Amniotic stem cell (primary cell): ENCODE measurements at regions not wholly inside any gene's neighbourhood (a gene's known extent, or its start where the extent isn't known, plus 50 kb on each side); places are given as distances from the start of the nearest gene placed in this dataset.
"Not testable (repeated sequence)": the region's sequence is repeated elsewhere in the genome, so short reads cannot be mapped to it uniquely, and the experiment has no call there.

ENCODE experiments used
- DNase-seq: peaks from one replicate; lab custom pipeline; 2025; lab: John Stamatoyannopoulos, UW

DNA sequence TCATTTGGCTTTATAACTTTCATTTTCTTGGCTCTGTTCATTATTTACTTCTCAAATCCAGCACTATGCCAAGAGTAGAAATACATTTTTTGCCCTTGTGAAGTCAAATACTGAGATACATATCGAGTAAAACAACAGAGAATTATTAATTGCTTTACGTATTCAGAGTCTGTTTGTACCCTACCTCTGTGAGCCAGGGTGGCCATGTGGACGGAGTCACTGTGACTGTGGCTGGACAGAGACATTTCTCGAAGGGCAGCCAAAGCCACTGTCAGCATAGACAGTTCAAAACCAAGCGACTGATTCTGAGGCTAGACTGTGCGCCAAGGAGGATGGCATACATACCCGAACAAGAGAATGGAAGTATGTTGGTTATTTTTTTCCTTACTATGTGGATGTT lies 391.0 kb upstream of the PROX1 start:
- DNase-seq: no peak

DNA sequence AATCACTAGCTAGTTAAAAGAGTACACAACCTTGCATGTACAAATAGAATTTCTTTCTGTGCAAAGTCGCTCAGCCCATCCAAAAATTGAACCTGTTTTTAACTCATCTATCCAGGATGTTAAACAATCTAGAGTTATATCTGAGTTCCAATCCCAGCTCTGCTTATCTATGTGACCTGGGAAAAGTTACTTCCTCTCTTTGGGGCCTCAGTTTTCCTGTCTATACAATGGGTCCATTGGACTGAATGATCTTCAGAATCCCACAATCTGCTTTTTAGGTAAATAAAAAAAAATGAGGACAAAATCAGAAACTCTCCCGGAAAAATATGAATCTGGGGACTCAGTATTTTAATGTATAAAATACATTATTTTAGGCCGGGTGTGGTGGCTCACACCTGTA lies 389.5 kb upstream of the PROX1 start:
- DNase-seq: no peak

DNA sequence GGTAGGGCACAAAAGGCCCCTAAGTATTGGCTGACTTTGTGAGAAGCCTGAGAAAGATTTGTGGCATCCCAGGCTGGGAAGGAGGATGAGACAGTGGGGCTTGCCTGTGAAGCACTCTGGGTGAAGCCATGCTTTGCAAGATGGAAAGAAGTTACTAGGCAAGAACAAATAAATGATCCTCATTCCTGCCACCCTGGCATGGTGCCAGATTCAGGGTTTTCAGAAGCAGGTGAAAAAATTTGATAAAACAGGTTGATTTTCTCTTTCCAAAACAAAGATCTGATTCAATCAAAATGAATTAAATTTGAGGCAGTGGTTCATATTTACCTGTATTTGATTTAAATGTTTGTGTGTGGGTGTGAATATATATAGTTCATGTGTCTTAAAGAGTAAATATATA lies 386.9 kb upstream of the PROX1 start:
- no peak for DNase-seq

DNA sequence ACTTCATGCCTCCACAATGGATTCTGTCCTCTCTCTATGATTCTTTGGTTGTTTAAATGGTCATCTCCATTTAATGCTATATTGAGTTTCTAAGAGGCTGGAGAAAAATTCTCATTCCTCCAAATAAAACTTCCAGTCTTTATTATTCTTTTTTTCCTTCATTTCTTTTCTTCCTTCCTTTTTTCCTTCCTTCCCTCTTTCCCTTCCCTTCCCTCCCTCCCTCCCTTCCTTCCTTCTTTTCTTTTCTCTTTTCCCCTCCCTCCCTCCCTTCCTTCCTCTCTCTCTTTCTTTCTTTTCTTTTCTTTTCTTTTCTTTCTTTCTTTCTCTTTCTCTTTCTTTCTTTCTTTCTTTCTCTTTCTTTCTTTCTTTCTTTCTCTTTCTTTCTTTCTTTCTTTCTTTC lies 386.1 kb upstream of the PROX1 start:
- not testable (repeated sequence) for DNase-seq

DNA sequence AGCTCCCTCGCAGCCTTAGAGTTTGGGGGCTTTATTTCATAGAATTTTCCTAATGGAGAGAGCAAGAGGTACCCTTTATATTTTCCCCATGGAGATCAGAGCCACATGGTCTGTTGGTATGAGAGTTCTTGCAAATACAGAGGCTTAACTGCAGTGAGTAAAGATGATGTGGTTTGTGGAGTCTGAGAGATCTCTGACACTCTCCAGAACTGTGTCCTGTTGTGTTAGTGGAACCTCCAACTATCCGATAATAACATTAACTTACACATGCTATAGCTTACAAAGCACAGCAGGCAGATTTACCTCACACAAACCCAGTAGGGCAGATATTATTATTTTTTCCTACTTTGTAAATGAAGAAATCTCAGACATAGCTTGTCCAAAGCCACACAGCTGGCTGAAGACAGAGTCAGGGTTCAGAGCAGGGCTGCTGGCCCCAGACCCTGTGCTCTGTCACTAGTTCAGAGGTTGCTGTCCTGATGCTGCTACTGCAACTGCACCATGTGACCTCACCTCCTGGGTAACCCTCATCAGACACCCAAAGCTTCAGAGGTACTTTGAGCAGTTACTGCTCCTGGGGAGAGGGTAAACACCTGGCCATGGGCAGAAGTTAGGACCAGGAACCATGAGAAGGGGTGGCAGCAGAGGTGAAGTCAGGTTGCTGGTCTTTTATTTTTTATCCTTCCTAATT lies 384.8 kb upstream of the PROX1 start:
- DNase-seq: no peak

DNA sequence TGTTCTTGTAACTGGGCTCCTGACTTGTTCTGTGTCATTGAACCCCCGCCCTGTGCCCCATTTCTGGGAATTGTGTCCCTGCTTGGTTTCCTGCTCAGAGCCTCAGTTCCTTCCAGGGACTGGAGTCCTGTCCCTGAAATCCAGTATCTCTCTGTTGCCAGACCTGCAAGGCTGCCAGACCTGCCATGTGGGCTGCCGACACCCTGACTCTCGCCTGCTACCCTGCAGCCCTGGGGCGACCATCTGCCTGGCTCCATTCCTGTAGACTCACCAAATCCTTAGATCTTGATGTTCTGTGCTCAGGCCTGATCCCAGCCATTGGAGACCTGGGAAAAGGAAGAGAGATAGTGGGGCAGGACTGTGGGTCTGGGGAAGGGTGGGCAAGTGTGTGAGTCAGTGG lies 383.3 kb upstream of the PROX1 start:
- DNase-seq: no peak

DNA sequence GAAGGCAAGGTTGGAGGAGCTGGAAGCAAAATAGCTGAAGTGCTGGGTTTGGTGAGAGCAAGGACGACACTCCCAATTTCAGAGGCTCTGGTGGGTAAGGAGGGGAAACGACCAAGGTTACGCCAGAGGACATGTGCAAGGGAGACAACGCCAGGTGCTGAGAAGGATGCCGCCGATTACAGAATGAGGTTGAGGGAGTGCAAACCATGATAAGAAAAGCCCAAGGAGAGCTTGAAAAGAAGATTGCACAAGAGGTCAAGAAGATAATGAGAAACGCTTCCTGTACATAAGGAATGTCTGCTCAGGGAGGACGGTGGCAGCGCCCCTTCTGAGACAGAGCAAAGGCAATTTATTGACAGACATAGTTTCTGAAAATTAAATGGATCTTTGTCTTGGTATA lies 382.0 kb upstream of the PROX1 start:
- DNase-seq: no peak

DNA sequence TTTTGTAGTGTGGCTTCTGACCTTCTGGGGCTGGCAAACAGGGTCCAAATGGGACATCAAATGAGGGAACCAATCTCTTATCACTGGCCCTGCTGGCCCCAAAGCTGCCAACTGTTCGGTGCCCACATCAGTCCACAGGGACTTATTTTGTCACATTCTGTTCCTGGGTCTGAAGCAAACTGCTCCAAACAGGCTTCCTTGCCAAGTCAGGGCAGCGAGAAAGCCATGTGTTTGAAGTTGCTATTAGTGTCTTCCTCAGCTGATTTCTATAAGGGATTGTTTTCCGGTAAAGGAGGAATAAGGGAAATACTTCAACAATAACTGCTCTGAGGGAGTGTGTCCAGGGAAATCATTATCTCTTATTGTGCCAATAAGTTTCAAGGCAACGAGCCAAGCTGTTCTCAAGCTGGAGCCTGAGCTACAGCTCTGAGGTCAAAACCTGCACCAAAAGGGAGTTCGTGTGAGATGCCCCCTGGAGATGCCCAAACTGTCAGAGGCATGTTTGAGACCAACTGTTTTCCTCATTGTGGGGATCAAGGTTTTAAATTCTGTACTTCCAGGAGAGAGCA lies 381.4 kb upstream of the PROX1 start:
- no peak for DNase-seq

DNA sequence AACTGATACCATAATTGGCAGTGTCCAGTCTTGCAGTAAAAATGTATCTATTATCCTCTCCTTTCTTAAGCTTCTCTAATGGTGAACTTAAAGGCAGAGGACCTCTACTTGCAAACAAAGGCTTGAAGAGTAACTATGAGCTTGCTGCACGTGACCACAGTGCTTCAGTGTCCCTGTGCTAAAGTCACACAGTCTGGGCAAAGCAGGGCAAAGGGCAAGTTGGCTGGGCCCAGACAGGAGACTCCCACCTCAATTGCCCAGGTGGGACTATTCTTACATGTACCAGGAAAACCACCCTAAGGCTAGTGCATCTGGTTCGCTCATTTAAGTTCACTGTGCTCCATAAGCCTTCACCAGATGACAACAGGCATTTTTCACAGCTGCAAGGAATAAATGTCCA lies 374.2 kb upstream of the PROX1 start:
- DNase-seq: no peak

DNA sequence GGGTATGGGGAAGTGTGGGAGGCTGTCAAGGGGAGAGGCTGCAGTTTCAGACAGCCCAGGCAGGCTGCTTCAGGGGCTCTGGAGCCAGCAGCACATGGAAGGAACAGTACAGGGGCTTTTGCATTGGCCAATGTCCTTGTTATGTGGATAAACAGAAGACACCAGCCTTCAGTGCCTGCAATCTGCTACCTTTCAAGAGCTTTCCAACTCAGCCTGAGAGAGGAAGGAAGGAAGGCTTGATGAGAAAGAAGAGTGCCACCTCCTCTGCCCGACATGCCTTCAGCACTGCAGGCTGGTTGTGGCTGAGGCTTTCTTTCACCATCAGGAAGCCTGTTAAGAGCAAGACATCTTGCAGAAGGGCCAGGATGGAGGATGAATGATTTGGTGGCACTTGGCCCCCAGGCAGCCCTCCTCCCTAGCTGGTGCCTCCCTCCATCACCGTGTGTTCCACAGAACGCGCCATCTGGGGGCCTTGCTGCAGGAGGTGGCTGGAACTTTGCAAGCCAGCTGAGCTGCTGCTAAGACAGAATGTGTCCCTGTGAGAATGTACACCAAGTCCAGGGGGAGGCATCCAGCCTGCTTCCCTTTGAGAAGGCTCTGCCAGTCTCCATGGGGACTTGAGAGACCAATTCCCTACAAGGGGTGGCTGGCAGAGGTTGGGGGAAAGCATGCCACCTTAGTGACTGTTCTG lies 372.4 kb upstream of the PROX1 start:
- DNase-seq: no peak

DNA sequence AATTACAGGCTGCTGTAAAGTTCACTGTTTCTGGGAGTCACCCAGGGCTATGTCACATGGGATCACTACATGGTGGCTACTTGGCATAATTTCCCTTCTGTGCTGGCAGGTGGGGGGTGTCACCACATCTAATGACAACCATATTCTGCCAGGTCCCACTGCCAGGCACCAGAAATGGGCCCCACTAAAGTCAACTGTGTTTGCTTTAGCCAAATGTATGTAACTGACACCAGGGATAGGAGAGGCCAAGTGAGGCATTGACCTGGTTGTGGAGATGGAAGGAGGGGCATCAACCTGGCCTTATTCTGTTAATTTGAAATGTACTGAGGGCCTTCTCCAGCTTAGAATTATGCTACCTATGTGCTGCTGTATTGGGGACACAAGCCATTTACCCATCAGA lies 370.6 kb upstream of the PROX1 start:
- no peak for DNase-seq

DNA sequence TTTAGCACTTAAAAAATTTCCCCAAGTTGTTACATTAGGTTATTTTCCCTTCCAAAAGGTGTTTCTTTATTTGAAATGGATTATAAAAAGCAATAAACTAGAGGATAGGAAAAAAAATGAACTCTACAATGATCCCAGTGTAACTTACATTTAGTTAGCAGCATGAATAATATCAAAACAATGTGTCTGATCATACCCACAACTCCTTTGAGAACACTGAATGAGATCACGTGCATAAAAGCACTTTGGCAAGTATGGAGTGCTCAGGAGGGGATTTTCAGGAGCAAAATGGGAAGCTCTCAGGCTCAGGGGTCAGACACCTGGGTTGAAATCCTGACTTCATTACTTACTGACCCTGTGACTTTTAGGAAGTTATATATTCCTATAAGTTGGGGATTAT lies 369.7 kb upstream of the PROX1 start:
- DNase-seq: no peak

DNA sequence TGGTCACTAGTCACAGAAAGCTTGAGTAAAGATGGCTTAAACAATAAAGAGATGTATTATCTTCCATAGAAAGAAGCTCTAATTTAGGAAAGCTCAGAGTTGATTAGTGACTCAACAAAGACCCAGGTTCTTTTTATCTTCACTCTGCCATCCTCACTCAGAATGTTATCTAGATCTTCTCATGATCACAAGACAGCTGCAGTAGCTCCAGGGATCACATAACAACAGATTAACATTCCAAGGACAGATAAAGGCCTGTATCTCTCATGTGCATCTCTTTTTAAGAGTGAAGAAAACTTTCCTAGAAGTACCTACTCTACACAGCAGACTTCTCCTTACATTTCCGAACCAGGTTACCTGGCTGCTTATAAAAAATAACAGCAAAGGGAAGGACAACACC lies 368.7 kb upstream of the PROX1 start:
- no peak for DNase-seq

DNA sequence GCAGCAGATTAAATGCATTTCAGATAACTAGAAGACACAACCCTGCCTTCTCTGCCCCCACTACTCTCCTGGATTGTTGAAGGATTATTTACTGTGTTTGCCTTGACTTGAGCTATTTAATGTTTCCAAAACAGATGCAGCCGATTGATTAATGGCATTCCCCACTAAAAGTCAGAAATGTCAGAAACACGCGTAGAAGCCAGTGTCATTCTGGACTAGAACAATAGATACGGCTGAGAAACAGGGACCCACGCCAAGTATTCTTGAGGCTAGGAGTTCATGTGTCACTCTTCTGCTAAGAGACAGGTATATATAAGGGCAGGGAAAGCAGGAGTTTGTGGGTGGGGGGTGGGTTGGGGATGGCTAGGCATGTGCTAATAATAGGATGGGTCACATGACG lies 366.7 kb upstream of the PROX1 start:
- no peak for DNase-seq

DNA sequence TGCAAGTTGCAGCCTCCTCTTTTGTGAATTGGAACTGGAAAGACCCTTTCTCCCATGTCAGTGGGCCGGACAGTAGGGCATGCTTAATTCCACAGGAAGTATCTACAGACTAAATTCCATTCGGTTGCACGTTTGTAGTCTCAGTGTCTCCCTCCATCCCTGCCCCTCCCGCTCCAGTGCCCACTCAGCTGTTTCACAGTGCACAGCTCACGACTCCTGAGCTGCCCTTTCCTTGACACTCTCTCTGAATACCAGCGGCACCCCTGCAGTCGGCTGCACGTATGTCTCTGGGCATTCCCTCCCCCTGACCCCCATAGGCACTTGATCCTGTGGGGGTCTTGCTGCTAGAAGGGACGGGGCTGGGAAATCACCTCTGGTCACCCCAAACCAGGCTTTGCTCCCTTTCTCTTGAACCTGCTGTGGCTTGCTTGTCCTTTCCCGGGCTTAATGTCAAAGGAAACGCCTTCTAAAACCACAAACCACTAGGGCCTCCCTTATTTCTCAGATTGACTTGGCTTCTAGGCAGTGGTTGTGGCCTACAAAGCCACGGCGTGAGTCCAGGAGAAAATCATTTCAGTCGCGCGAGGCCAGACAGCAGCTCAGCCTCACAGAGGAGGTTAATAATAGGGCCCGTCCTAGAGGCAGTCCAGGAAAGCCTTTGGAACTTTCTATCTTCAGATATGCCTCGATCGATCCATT lies 365.3 kb upstream of the PROX1 start:
- no peak for DNase-seq

DNA sequence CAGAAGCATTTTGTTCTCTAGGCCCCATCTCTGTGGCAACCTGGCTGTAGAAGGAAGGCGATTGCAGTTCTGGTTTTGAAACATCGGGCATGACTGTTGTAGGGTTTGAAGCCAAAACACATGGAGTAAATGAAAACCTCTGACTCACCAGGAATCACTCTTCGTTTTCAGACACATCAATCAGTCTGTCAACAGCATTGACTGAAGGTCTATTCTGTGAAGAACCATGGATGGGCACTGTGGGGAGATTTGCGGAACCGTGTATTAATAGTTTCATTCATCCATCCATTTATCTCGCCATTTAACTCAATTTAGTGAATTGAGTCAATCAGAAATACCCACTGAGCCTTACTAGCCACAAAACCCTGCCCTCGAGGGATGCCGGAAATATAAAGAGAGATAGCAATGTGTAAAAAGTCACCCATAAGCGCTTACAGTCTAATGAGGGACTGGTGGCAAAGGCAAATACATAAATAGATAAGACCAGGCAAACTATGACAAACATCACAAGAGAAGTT lies 364.6 kb upstream of the PROX1 start:
- no peak for DNase-seq

DNA sequence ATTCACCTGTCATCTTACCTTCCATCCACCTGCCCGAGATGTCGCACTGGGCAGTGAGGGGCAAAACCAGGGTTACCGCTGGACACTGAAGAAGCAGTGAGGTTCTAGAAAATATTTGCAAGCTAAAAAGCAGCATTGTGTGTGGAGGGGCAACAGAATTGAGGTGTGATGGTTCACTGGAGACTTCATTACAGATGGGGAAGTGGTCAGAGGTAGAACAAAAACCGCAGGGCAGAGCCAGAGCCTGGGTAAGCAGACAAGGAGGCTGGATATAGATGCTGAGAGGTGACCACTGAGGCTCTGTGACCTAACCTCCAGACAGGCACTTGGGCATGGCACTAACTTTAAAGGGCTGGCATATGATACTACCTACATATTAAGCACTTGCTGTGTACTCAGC lies 363.9 kb upstream of the PROX1 start:
- DNase-seq: no peak

DNA sequence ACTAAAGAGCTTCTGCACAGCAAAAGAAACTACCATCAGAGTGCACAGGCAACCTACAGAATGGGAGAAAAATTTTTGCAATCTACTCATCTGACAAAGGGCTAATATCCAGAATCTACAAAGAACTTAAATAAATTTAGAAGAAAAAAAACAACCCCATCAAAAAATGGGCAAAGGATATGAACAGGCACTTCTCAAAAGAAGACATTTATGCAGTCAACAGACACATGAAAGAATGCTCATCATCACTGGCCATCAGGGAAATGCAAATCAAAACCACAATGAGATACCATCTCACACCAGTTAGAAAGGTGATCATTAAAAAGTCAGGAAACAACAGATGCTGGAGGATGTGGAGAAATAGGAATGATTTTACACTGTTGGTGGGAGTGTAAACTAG lies 351.0 kb upstream of the PROX1 start:
- not testable (repeated sequence) for DNase-seq

DNA sequence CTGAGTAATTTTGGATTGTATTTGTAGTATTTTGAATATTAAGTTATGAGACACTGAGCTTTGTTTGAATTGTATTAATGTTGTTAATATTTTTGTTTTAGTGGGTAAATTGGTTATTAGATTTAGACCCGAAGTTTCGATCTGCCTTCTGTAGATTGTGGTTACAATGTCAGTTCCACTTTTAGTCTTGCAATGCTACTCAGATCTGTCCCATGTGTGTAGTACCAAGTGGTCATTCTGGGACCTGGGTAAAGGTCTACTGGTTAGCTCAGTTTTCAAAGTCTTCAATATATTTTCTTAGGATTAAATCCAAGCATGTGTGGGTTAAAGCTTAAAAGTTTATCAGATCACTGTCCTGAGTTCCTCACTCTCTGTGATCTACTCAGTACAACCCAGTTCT lies 346.5 kb upstream of the PROX1 start:
- DNase-seq: no peak

DNA sequence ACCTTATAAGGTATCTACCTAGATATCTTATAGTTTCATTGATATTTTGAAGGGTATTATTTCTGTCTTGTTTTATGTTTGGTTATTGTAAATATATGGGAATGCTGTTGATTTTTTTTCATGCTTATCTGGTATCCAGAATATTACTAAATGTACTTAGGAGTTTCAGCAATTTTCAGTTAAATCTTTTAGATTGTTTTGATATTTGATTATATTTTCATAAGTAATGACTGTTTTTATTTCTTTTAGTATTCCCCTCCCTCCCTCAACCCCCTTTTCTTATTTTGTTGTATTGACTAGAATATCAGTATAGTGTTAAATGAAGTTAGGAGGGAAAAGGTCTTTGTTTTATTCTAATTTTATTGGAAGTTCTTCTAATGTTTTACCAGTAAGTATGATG lies 344.4 kb upstream of the PROX1 start:
- no peak for DNase-seq

DNA sequence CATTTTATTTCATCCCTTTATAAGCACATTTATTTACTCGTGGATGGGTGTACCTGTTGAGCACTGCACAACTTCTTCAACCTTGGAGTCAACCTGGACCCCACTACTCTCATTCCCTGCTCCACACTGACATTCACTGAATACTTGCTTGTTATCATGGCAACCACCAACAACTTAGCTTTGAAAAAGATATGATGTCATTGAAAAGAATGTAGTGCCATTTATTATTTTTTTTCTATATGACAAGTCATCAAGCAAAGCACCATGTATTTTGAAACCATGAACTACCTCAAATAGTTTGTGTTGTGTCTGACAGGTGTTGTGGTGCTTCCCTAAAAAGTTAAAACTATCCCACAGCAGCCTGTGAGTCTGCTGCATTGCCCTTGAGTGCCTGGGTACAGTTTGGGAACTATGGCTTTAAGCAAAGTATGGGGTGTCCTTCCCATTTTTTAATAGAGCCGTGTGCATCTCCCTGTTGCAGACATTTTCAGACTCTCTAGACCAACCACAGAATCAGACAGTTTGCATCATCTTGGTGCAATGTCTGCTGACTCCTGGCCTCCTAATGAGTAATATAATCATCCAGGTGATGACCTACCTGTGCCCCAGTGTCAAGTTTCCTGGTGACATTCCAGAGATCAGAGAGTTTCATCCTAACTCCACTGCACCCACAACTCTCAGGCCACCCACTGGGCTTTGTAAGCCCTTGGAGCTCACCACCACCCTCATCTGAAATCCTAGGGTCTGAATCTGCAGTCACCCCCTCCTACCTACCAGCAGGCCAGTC lies 339.7 kb upstream of the PROX1 start:
- no peak for DNase-seq

DNA sequence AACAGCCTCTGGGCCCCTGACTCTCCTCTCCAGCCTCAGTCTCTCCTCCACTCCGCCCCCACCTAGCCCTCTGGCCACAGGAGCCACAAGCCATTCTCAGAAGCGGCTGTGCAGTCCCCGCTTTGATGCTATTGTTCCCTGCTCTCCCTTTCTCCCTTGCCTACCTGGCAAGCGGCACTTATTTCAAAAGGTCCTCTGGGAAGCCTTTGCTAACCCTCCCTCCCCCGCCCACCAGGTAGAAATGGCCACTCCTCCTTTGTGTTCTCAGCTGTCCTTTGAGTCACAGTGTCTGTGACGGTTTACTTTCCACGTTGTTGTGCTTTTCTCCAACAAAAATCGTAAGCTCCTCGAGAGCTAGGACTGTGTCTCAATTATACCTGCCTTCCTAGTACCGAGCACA lies 338.4 kb upstream of the PROX1 start:
- no peak for DNase-seq
